ENCODE measurements at regions not wholly inside any gene's neighbourhood (a gene's known extent, or its start where the extent isn't known, plus 50 kb on each side); places are given as distances from the start of the nearest gene placed in this dataset.

DNA sequence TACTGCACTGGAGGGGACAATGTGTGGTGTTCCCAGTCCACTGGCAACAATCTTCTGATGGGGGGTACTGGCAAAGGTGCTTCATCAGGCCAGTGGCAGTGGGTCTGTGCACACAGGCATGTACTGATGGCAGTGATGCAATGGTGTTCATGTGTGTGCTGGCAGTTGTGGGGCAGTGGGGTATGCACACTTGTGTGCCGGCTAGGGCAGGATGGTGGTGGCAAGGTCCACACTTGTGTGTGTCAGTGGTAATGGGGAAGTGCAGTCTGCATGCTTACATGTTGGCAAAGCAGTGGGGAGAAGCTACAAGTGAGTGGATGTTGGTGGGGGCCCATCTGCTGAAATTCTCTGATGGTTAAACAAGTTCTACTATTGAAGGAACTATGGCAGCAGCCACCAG lies 504.6 kb upstream of the ZNF462 start:
- DNase-seq = no peak

DNA sequence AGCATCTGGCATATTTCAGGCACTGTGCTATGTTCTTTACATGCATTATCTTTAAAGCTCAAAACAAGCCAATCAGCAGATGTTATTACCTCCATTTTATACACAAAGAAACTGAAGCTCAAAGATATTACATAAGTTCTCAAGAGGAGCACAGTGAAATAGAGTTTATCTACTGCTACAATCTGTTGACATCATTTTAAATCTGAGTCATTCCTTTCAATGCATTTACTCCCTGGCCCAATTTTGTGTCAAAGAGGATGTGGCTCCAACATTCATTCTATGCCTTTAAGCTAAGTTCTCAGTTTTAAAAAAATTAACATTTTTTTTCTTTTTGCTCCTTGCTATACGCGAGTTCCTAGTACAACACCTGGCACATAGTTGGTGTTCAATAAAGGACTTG lies 486.3 kb upstream of the ZNF462 start:
- no peak for DNase-seq

DNA sequence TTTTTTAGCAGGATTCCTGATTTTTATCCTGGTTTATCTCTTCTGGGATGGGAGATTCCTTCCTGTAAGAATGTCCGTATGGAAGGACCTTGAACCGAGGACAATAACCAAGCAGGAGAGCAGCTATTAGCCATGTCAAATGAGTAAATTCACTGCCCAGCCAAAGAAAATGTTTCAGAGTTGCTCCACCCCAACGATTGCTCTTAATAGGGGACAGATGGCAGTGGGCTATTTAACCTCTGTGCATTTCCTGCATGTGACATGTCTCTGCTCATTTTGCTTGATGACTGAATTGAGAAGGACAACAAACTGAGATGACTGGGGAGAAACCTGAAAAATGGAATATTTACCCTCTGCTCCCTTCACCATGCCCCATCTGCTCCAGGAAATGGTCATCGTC lies 479.9 kb upstream of the ZNF462 start:
- no peak for DNase-seq

DNA sequence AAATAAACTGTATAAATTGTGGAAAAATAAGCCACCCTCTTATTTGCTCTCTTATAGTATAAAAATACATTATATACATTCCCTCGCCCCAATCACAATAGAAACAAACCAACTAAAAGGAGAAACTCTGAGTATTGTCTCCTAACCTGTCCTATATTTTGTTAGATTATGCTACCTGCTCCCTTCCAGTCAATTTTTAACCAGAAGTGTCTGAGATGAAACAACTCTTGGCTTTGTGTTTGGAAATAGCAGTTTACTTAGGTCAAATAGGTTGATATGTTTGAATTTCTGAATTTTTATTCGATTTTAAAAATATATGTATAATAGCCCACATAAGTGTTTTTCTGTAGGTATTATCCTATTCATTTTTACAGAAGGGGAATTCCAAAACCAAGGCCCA lies 475.0 kb upstream of the ZNF462 start:
- DNase-seq = no peak

DNA sequence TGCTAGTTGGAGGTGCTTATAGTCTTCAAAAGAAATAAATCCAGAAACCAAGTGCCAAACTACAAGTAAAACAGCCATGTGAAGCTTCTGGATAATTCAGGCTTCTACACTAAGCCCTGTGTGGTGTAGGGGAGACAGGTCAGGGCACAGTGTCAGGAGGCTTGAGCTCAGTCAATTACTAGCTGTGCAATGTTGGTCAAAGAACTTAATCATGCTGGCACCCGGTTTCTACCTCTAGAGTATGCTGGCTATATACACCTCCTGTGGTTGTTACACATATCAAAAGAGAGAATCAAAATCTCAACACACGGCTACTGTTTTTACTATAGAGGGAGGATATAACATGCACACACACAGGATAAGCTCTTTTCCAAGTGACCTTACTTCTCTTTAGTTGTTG lies 469.7 kb upstream of the ZNF462 start:
- no peak for DNase-seq

DNA sequence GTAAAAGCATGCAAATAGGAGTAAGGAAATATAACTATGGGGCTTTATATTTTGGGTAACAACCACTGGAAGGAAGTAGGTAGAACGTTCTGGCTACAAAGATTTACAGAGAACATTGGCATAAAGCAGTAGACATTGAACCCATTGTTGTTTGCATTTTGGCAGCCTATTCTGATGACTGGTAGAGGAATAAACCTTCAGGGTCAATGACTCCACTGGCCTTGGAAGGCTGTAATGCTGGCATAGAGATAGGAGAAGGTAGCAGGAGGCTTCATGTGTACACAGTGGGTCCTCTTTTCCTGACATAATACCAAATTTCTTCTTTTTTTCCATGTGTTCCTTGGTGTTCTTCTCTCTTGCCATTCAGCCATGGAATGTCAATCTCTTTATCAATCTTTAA lies 462.8 kb upstream of the ZNF462 start:
- DNase-seq = no peak

DNA sequence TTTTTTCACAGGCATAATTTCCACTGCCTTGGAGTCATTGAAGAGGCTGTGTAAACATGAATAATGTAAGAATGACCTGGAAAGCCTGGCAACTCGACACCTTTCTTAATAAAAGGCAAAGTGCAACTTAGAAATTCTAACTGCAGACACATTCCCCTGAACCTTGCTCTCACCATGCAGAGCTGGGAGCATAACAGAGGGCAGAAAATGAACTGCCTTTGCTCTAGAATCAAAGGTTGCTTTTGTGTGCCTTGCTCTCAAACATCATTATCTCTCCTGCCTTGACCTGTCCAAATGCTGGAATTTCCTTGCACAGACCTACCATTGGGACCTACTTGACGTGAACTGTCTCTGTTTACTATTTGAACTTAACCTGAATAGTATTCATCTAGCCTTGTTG lies 462.0 kb upstream of the ZNF462 start:
- no peak for DNase-seq

DNA sequence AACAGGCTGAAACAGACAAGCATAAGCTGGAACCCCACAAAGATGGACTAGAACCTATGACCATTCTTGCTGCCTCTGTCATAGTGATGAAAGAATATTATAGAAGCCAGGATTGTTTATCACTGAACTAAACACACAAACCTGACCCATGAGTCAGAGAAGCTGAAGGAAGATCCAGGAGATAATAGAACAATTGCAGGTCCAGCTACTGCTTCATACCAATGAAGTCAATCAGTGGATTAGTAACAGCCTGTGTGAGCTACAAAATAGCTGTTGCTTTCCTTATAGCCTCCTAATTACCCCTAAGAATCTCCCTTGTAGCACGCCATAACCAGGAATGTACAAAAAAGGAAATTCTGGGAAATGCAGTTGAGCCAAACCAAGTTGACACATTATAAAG lies 459.9 kb upstream of the ZNF462 start:
- DNase-seq = no peak

DNA sequence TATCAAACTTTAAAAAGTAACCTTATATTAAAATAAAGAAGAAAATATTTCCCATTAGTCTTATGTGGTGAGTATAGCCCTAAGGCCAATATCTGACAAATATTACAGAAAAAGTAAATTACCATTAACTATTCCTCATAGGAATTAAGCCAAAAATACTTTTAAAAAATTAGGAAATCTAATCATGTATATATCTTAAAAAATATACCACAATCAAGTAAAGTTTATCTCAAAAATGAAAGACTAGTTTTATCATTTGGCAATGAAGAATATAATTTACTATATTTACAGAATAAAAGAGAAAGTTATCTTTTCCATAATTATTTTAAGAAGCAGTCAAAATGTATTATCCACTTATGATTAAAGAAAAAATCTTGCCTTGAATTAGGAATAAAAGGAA lies 458.8 kb upstream of the ZNF462 start:
- no peak for DNase-seq

DNA sequence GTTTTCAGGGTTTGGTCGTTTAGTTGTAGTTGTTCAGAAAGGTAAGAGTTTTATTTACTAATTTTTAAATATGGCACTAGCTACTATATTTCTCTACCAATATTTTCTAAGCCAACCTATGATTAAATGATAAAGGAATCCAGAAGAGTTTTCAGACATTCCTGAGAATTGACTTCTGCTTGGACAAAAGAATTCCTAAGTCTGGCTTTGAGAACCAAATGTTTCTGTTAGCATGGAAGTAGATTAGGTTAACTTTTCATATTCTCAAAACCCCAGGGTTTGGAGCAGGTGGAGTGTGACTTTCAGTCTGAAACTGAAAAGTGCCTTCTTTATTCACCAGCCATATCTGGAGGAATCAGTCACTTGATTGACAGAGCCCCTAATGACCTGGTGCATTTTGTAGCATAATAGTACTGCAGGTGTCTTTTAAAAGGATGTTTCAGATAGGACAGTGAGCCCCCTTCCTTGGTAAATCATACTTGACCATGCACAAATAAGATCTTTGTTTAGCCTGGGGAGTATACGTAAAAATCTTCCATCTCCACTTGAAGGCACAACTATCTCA lies 457.0 kb upstream of the ZNF462 start:
- no peak for DNase-seq

DNA sequence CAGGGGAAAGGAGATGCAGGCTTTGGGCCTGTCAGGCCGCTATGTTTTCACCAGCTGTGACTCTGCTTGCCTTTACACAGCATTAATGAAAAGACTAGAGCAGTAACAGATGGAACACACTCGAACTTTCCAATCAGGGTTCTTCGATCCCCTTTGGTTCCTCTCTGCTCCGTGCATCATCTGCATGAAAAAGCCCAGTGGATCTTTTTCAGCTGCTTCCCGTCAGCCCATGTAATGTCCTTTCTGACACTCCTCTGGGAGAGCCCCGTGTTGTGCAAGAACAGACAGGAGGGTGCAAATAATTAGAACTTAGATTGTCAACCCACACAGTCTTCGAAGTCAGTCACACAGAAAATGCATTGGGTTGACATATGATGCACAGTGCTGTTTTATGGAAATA lies 448.9 kb upstream of the ZNF462 start:
- DNase-seq = no peak

DNA sequence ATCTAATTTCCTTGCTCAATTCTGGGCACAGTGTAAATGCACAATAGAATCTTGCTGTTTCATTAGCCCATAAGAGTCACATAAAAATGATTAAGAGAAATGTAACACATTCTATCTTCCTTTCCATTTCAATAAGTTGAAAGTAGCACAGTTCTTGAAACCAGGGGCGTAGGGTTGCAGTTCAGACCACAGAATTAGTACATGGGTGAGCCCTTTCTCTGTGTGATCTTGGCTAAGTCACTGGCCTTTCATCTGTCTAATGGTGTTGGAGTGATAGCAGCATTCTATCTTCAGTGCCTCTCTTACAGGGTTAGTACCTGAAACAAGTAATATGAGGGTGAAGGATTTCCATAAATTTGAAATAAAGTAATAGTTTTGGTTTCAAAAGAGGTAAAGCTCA lies 445.3 kb upstream of the ZNF462 start:
- no peak for DNase-seq

DNA sequence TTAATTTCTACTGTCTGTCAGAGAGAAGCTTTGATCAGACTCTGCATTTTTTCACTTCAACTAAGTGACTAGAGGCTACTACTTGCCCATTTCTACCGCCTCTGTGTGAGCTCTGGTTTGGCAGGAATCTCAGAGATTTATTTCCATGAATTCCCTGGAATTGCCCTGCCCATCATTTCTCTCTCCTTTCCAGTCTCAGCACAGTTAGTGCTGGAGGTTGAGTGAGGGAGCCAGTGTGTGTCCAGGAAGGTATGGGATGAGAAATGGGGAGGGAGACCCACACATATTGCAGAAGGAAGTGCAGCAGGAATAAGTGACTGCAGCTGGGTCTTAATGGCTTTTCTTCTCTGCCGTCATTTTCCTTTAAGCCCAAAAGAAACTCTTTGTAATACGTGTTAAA lies 443.1 kb upstream of the ZNF462 start:
- DNase-seq = no peak

DNA sequence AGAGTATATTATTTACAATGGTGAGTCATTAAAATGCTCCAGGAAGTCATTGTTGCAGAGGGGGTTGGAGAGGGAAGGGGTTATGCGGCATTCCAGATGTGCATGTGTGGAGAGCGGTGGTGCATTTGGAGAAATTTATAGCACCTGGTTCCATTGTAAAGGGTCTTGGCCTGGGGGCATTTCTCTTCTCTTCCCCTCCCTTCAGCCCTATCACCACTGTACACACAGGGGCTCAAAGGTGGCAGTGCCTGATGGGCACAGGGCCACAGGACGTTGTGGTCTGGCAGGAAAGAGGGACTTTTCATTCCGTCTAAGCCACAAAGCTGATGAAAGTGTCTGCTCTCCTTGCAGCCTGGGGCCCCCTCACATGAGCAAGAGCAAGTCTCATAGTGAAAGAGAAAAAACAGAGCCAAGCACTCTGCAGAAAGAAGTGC lies 442.4 kb upstream of the ZNF462 start:
- no peak for DNase-seq

DNA sequence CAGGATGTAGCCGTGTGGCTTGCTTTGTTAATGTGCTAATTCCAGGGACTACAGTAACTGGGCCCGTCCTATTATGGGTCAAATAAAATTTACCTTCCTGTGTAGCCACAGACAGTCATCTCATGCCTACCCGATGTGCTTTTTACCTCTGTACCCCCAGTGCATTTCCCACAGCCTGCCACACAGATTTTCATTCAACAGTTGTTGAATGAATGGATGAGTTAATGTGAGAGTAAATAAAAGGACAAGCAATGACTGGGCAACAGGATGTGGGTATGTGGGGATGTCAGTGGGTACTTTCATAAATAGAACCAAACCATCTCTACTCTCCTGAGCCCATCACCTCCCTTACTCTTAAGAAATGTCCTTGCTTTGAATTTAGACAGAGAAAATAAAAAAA lies 441.2 kb upstream of the ZNF462 start:
- no peak for DNase-seq

DNA sequence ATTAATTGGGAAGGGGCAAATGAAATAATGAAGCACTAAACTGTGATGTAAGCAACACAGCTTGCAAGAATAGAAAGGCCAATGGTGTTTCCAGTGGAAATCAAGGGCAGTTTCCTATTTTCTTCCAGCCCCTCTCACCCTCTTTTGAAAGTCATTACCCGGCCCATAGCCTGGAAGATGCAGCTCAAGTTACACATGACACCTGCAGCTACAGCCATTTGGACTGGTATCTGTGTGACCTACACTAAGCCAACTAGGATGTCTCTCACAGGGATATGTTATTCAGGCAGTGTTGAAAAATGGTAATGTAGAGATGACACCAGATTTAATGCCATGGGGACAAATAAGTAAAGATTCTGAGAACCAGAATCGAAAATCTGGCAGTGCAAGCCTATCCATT lies 439.4 kb upstream of the ZNF462 start:
- no peak for DNase-seq

DNA sequence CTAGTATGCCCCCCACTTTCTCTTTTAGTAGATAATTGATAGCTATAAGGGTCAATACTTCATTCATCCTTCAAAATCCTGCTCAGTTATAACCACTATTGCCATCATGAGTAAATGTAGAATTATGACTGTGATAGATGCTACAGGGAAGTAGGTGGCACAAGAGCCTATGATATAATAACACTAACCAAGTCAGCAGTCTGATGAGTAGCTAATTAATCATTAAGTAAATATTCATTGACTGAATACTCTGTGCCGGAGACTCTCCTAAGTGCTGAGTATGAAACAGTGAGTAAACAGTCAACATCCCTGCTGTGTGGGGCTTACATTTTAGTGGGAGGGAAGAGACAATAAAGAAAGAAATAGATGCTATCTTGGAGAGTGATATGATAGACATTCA lies 430.3 kb upstream of the ZNF462 start:
- DNase-seq = no peak

DNA sequence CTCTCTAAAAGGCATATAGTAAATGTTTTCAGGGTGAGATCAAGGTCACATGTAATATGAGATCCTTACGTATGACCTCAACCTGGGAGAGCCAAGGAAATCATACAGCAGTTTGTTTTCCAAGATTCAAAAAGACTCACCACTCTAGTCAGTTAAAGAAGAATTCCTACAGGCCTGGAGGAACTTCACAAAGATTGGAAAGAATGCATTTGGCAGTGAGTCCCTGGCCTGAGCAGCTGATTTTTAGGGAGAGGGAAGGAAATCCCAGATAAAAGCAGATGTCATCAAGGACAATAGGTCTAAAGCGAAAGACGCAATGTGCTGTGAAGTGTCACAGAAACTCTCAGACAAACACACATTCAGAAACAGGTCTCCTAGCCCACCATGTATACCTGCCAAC lies 424.0 kb upstream of the ZNF462 start:
- DNase-seq = no peak

DNA sequence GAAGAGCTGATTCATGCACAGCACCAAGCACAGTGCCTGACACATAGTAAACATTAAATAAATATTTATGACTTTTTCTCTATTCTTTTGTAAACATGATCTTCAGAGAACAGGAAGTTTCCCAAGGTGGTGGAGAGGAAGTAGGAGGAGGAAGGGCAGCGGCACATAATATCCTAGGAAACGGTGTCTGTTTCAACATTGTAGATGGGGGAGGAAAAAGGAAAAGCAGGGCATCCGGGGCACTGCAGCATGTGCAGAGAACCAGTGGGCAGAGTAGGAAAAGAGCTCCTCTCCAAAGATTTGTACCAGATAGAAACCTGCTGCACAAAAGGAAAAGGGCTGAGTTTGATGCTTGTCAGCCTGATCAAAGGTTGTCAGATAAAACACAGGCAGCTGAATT lies 421.7 kb upstream of the ZNF462 start:
- DNase-seq = no peak

DNA sequence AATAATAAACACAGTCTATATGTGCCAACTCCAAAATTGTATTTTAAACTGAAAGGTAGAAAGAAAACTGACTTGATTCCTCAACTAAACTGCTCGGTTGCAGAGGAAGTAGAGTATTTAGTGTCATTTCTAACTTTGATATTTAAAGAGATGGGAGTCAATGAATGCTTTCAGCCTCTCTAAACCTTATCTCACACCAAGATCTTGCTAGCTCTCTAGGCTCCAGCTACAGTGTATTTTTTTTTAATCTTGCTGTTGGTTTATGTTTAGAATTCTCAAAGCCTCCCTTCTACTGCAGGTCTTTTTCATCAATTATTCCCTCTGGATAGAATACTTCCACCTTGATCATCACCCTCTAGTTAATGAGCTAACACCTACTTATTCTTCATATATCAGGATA lies 419.4 kb upstream of the ZNF462 start:
- no peak for DNase-seq

DNA sequence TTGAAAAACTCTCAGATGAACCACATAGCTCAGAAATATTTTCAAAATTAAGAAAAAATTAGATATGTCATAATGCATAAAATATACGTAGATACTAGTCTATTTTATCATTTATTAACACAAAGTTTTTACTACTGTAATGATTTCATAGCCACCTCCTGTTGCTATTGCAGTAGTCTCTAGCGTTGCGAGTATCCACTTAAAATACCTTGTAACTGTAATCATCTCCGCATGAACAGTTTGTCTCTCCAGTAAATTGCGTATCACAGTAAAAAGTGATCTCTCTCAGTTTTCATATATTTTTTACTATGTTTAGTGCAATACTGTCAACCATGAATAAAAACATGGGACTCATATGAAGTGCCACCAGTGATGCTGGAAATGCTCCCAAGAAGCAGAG lies 417.9 kb upstream of the ZNF462 start:
- DNase-seq = no peak

DNA sequence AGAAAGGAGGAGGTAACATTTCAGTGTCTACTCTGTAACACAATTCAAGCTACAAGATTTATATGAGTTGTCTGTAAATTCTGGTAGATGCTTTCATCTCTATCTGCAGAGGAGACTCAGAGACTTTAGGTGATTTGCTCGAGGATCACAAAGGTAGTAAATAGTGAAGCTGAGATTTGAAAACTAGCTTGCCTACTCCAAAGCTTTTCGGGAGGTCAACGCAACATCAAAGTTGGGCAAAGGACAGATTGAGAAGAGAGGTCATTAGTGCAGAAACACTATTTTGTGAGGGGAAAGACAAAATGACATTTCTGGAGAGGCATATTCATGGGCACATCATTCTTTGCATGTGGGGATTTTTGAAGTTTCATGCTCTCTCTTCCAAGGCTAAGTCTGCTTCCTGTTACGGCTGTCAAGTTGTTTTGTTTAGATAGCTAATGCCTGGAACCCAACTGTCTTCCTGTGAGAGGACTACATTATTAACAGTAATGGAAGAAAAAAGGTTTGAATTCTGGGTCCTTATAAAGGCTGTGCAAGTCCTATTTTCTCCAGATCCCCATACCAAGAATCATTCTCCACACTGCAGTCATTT lies 413.5 kb upstream of the ZNF462 start:
- no peak for DNase-seq

DNA sequence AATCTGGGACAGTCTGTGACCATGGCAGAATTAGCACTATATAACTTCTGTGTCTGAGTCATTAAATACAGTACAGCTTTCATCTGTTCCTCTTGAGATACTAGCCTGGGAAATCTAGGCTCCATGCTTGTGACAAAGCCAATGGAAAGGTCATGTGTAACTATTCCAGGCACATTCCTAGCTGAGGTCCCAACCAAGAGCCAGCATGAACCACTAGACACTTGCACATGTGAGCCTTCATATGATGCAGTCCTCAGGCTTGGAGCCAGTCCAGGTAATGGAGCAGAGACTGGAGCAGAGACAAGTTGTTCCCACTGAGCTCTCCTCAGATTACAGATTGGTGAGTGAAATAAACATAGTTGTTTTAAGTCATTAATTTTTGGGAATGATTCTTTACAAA lies 412.4 kb upstream of the ZNF462 start:
- no peak for DNase-seq

DNA sequence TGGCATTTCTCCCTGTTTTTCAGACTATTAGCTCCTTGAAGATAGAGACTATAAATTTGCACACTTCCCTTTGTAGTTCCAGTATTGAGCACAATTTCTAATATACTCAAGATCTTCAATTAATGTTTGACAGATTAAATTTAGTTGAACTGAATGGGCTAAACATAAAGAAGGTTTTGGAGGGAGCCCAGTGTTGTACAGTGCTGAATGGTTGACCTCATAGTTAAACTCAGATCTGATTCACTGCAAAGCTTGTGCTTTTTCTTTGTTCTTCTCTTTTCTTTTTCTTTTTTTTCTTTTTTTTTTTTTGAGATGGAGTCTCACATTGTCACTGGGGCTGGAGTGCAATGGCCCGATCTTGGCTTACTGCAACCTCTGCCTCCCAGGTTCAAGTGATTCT lies 411.7 kb upstream of the ZNF462 start:
- no peak for DNase-seq

DNA sequence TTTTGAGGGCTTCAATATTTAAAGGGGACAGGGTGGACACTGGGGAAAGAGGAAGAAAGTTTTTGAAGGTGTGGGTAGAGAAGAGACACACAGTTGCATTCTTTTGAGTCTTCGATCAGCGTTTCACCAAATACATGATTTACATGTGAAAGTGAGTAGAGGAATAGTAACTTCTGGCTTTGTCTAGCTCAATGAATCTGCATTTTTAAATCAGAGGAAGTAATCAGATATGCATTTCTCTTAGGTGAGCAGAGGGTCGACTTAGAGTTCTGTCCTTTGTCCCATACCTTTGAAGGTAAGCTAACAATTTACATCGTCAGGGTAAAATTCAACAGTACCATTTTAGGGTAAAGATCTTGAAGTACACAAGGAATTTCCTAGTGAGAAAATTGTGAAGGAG lies 406.4 kb upstream of the ZNF462 start:
- DNase-seq = no peak

Data from AML-193 (cell line).